Mesendoderm (in vitro differentiated cells): ENCODE measurements at regions not wholly inside any gene's neighbourhood (a gene's known extent, or its start where the extent isn't known, plus 50 kb on each side); places are given as distances from the start of the nearest gene placed in this dataset.

Experiments used
- DNase-seq: peaks from one replicate; pipeline ENCODE4 v3.0.0; 2013
- H2AK5ac ChIP-seq: 2 replicates; pipeline ENCODE4 v1.6.1; 2013; ENCODE audit warnings: low read length, inconsistent platforms
- H2BK120ac ChIP-seq: 2 replicates; pipeline ENCODE4 v1.6.1; 2013; ENCODE audit warnings: low read depth, mild to moderate bottlenecking, low read length, moderate library complexity, mixed read lengths
- H2BK15ac ChIP-seq: replicated peaks from 2 replicates; pipeline ENCODE4 v1.6.1; 2013; ENCODE audit warnings: low read depth, mild to moderate bottlenecking, moderate library complexity
- H2BK5ac ChIP-seq: 2 replicates; pipeline ENCODE4 v1.6.1; 2013; ENCODE audit warnings: low read length, inconsistent platforms
- H3K18ac ChIP-seq: 2 replicates; pipeline ENCODE4 v1.6.1; 2013; ENCODE audit warnings: mild to moderate bottlenecking, low read length, mixed read lengths
- H3K23ac ChIP-seq: one replicate; pipeline ENCODE4 v1.6.1; 2013; ENCODE audit warnings: low read length
- H3K27ac ChIP-seq: 2 replicates; pipeline ENCODE4 v1.5.1; 2013; ENCODE audit warnings: low read depth, mild to moderate bottlenecking, inconsistent platforms, low read length, moderate library complexity
- H3K27me3 ChIP-seq: 2 replicates; pipeline ENCODE4 v1.6.1; 2013; ENCODE audit warnings: low read length, control low read depth, mild to moderate bottlenecking, inconsistent platforms; ENCODE audit not compliant: insufficient read depth, poor library complexity
- H3K36me3 ChIP-seq: 2 replicates; pipeline ENCODE4 v1.6.1; 2013; ENCODE audit warnings: low read length, inconsistent platforms; ENCODE audit not compliant: control insufficient read depth, insufficient read depth
- H3K4ac ChIP-seq: one replicate; pipeline ENCODE4 v1.6.1; 2013; ENCODE audit warnings: low read depth, mild to moderate bottlenecking, low read length, moderate library complexity
- H3K4me1 ChIP-seq: 2 replicates; pipeline ENCODE4 v1.6.1; 2013; ENCODE audit warnings: low read depth, low read length, inconsistent platforms; ENCODE audit not compliant: control insufficient read depth
- H3K4me2 ChIP-seq: 2 replicates; pipeline ENCODE4 v1.6.1; 2013; ENCODE audit warnings: low read length
- H3K4me3 ChIP-seq: 2 replicates; pipeline ENCODE4 v1.5.1; 2013; ENCODE audit warnings: mild to moderate bottlenecking, low read length
- H3K56ac ChIP-seq: one replicate; pipeline ENCODE4 v1.6.1; 2013; ENCODE audit warnings: low read length
- H3K79me1 ChIP-seq: 2 replicates; pipeline ENCODE4 v1.6.1; 2013; ENCODE audit warnings: low read length, inconsistent platforms
- H3K79me2 ChIP-seq: 2 replicates; pipeline ENCODE4 v1.6.1; 2013; ENCODE audit warnings: mild to moderate bottlenecking, low read length; ENCODE audit not compliant: control insufficient read depth, insufficient read depth
- H3K9ac ChIP-seq: 2 replicates; pipeline ENCODE4 v1.6.1; 2013; ENCODE audit warnings: low read length, inconsistent platforms
- H4K5ac ChIP-seq: one replicate; pipeline ENCODE4 v1.6.1; 2013; ENCODE audit warnings: low read length
- H4K8ac ChIP-seq: one replicate; pipeline ENCODE4 v1.6.1; 2013; ENCODE audit warnings: low read depth, mild to moderate bottlenecking, control low read depth, low read length, moderate library complexity
- WGBS: extraction: QIAGEN DNeasy Blood & Tissue Kit; methylation state at CpG from one replicate; pipeline ENCODE4 v1.1.7; 2013; ENCODE audit warnings: low lambda C conversion rate, missing lambda C conversion rate; ENCODE audit not compliant: insufficient coverage; ENCODE audit errors: extremely low coverage; 5-methylcytosine and 5-hydroxymethylcytosine counted together

GRCh38 chr13:84360822-84361221 is 478.5 kb upstream of the SLITRK1 start:
- no peak for DNase-seq
- Histone ChIP-seq H3K4me1 (no peaks in the 10 kb centered on the region), H3K36me3 (no peaks in the 10 kb centered on the region), H2BK15ac (no peak overlapping the region), H3K56ac (no peak overlapping the region), H3K4ac (no peak overlapping the region), H2BK120ac (no peak overlapping the region), H3K4me3 (no peak overlapping the region), H2BK5ac (no peak overlapping the region), H3K79me1 (no peaks in the 10 kb centered on the region), H3K23ac (no peak overlapping the region), H3K27me3 (no peaks in the 10 kb centered on the region), H3K18ac (no peak overlapping the region), H4K5ac (no peak overlapping the region), H3K79me2 (no peaks in the 10 kb centered on the region), H3K4me2 (no peak overlapping the region), H3K9ac (no peak overlapping the region), H2AK5ac (no peak overlapping the region), H3K27ac (no peak overlapping the region), H4K8ac (no peak overlapping the region)
- no CpG with 5 or more reads among the region's 4 CpGs for WGBS

- no peak overlapping the region for H3K4me2 ChIP-seq
- no peak for DNase-seq
- H3K23ac ChIP-seq: no peak overlapping the region
- no peaks in the 10 kb centered on the region for H3K79me1 ChIP-seq
- no CpG with 5 or more reads among the region's 4 CpGs for WGBS
- no peaks in the 10 kb centered on the region for H3K4me1 ChIP-seq
- no peak overlapping the region for H2AK5ac ChIP-seq
- no peak overlapping the region for H3K27ac ChIP-seq
- no peak overlapping the region for H3K56ac ChIP-seq
- H3K27me3 ChIP-seq: no peaks in the 10 kb centered on the region
- H4K8ac ChIP-seq: no peak overlapping the region
- H2BK5ac ChIP-seq: no peak overlapping the region
- H3K36me3 ChIP-seq: no peaks in the 10 kb centered on the region
- no peak overlapping the region for H2BK15ac ChIP-seq
- no peak overlapping the region for H4K5ac ChIP-seq
- H3K18ac ChIP-seq: no peak overlapping the region
- H3K4ac ChIP-seq: no peak overlapping the region
- H3K79me2 ChIP-seq: no peaks in the 10 kb centered on the region
- H3K9ac ChIP-seq: no peak overlapping the region
- no peak overlapping the region for H2BK120ac ChIP-seq
- H3K4me3 ChIP-seq: no peak overlapping the region
Observed at GRCh38 chr13:84358601-84359000, 476.3 kb upstream of the SLITRK1 start.

GRCh38 chr13:84352946-84353345 is 470.7 kb upstream of the SLITRK1 start:
- no peak overlapping the region for H2BK5ac ChIP-seq
- no peaks in the 10 kb centered on the region for H3K36me3 ChIP-seq
- H3K4me2 ChIP-seq: no peak overlapping the region
- no peak overlapping the region for H3K27ac ChIP-seq
- no peak overlapping the region for H2BK15ac ChIP-seq
- H3K4ac ChIP-seq: no peak overlapping the region
- H3K79me1 ChIP-seq: no peaks in the 10 kb centered on the region
- H2AK5ac ChIP-seq: no peak overlapping the region
- no peak overlapping the region for H3K4me3 ChIP-seq
- no peaks in the 10 kb centered on the region for H3K79me2 ChIP-seq
- no peaks in the 10 kb centered on the region for H3K27me3 ChIP-seq
- no peak overlapping the region for H3K18ac ChIP-seq
- H2BK120ac ChIP-seq: no peak overlapping the region
- no peak for DNase-seq
- no peak overlapping the region for H4K8ac ChIP-seq
- H3K23ac ChIP-seq: no peak overlapping the region
- H3K4me1 ChIP-seq: no peaks in the 10 kb centered on the region
- no peak overlapping the region for H3K9ac ChIP-seq
- no peak overlapping the region for H3K56ac ChIP-seq
- no peak overlapping the region for H4K5ac ChIP-seq

GRCh38 chr13:84339456-84339855 is 457.2 kb upstream of the SLITRK1 start:
- no peak overlapping the region for H2BK120ac ChIP-seq
- no peak overlapping the region for H3K27ac ChIP-seq
- no peak for DNase-seq

GRCh38 chr13:84332346-84332745 is 450.1 kb upstream of the SLITRK1 start:
- Histone ChIP-seq H3K79me2 (no peaks in the 10 kb centered on the region), H2BK120ac (no peak overlapping the region), H3K18ac (no peak overlapping the region), H3K27ac (no peak overlapping the region), H3K79me1 (no peaks in the 10 kb centered on the region), H2AK5ac (no peak overlapping the region), H3K36me3 (no peaks in the 10 kb centered on the region), H3K9ac (no peak overlapping the region), H3K4ac (no peak overlapping the region), H2BK15ac (no peak overlapping the region), H3K56ac (no peak overlapping the region), H4K8ac (no peak overlapping the region), H3K4me3 (no peak overlapping the region), H3K27me3 (no peaks in the 10 kb centered on the region), H4K5ac (no peak overlapping the region), H3K4me1 (no peaks in the 10 kb centered on the region), H2BK5ac (no peak overlapping the region), H3K4me2 (no peak overlapping the region), H3K23ac (no peak overlapping the region)
- DNase-seq: no peak
- no CpG with 5 or more reads among the region's 2 CpGs for WGBS

More at GRCh38 chr13:84339456-84339855, 457.2 kb upstream of the SLITRK1 start:
- Histone ChIP-seq H3K9ac (no peak overlapping the region), H2AK5ac (no peak overlapping the region), H3K4me2 (no peak overlapping the region), H4K5ac (no peak overlapping the region), H3K56ac (no peak overlapping the region), H2BK5ac (no peak overlapping the region), H3K4me1 (no peaks in the 10 kb centered on the region), H3K18ac (no peak overlapping the region), H3K79me2 (no peaks in the 10 kb centered on the region), H3K36me3 (no peaks in the 10 kb centered on the region), H4K8ac (no peak overlapping the region), H3K79me1 (no peaks in the 10 kb centered on the region), H3K4me3 (no peak overlapping the region), H3K23ac (no peak overlapping the region), H3K4ac (no peak overlapping the region), H3K27me3 (no peaks in the 10 kb centered on the region), H2BK15ac (no peak overlapping the region)

- H3K4ac ChIP-seq: no peak overlapping the region
- no peak overlapping the region for H3K27ac ChIP-seq
- no peaks in the 10 kb centered on the region for H3K79me1 ChIP-seq
- no peak for DNase-seq
- H3K9ac ChIP-seq: no peak overlapping the region
- WGBS: no CpG with 5 or more reads among the region's 4 CpGs
- H3K23ac ChIP-seq: no peak overlapping the region
- H2BK5ac ChIP-seq: no peak overlapping the region
- no peak overlapping the region for H3K4me2 ChIP-seq
- H3K4me1 ChIP-seq: no peaks in the 10 kb centered on the region
- no peak overlapping the region for H2BK15ac ChIP-seq
- no peak overlapping the region for H4K5ac ChIP-seq
- H3K18ac ChIP-seq: no peak overlapping the region
- no peak overlapping the region for H2AK5ac ChIP-seq
- H4K8ac ChIP-seq: no peak overlapping the region
- no peaks in the 10 kb centered on the region for H3K36me3 ChIP-seq
- no peaks in the 10 kb centered on the region for H3K79me2 ChIP-seq
- no peaks in the 10 kb centered on the region for H3K27me3 ChIP-seq
- H2BK120ac ChIP-seq: no peak overlapping the region
- no peak overlapping the region for H3K4me3 ChIP-seq
- H3K56ac ChIP-seq: no peak overlapping the region
Observed at GRCh38 chr13:84315527-84315926, 433.3 kb upstream of the SLITRK1 start.
